GM23338 (cell line): ENCODE measurements at regions not wholly inside any gene's neighbourhood (a gene's known extent, or its start where the extent isn't known, plus 50 kb on each side); places are given as distances from the start of the nearest gene placed in this dataset.

Source experiments
- CREB1 ChIP-seq: fragments of 250-450 bp; sonication (Bioruptor Pico); IDR thresholded peaks from 2 replicates; pipeline ENCODE4 v1.5.0; 2020; ENCODE audit warnings: low read depth, mild to moderate bottlenecking, moderate library complexity
- CTCF ChIP-seq, 2 experiments: fragments of 200-600 bp in 1 of 2; sonication (generic) in 1 of 2; conservative IDR thresholded peaks; 2 replicates each; pipeline versions ENCODE4 v1.5.1 to v1.6.1; 2016 to 2017; ENCODE audit warnings: antibody characterized with exemption in 2 of 2, low read depth in 2 of 2, mild to moderate bottlenecking in 2 of 2, moderate library complexity in 1 of 2
- EZH2 ChIP-seq: fragments of 200-600 bp; sonication (generic); IDR thresholded peaks from one replicate; pipeline ENCODE4 v1.8.0; 2017; ENCODE audit warnings: antibody characterized with exemption, mild to moderate bottlenecking, low read depth; ENCODE audit not compliant: unreplicated experiment
- EZH2phosphoT487 ChIP-seq: fragments of 200-600 bp; sonication (generic); IDR thresholded peaks from one replicate; pipeline ENCODE4 v1.8.1; 2018; ENCODE audit warnings: antibody characterized with exemption; ENCODE audit not compliant: unreplicated experiment
- JUNB ChIP-seq: IDR thresholded peaks from one replicate; pipeline ENCODE4 v1.6.1; 2016; ENCODE audit warnings: antibody characterized with exemption; ENCODE audit not compliant: unreplicated experiment
- POLR2AphosphoS5 ChIP-seq: IDR thresholded peaks from 2 replicates; pipeline ENCODE4 v1.6.1; 2016; ENCODE audit warnings: antibody characterized with exemption, low read depth
- REST ChIP-seq: IDR thresholded peaks from one replicate; pipeline ENCODE4 v1.6.1; 2018; ENCODE audit warnings: antibody characterized with exemption; ENCODE audit not compliant: unreplicated experiment

GRCh38 chr5:154133591-154133990, 56.9 kb upstream of the GALNT10 start:
- TF ChIP-seq CTCF (conservative IDR thresholded peaks at IDR 0.05; ENCODE audit: low read depth in 2 of 2) (no peak), POLR2AphosphoS5 (no peak), REST (no peak), EZH2 (no peak), CREB1 (no peak), EZH2phosphoT487 (no peak), JUNB (no peak)
